VCaP (cell line): ENCODE measurements at regions not wholly inside any gene's neighbourhood (a gene's known extent, or its start where the extent isn't known, plus 50 kb on each side); places are given as distances from the start of the nearest gene placed in this dataset.

ENCODE experiments used
- H3K27ac ChIP-seq: fragments of 450-650 bp; 2 replicates; pipeline ENCODE4 v1.5.1; 2017
- TF ChIP-seq, protein P1 (sequence below): fragments of 450-650 bp; conservative IDR thresholded peaks from 2 replicates; pipeline ENCODE4 v1.5.1; 2017; ENCODE audit warnings: mild to moderate bottlenecking, moderate library complexity

GRCh38 chr14:28121512-28122297 lies 644.9 kb upstream of the FOXG1 start:
- H3K27ac ChIP-seq = no peak overlapping the region
- TF ChIP-seq, protein P1, sequence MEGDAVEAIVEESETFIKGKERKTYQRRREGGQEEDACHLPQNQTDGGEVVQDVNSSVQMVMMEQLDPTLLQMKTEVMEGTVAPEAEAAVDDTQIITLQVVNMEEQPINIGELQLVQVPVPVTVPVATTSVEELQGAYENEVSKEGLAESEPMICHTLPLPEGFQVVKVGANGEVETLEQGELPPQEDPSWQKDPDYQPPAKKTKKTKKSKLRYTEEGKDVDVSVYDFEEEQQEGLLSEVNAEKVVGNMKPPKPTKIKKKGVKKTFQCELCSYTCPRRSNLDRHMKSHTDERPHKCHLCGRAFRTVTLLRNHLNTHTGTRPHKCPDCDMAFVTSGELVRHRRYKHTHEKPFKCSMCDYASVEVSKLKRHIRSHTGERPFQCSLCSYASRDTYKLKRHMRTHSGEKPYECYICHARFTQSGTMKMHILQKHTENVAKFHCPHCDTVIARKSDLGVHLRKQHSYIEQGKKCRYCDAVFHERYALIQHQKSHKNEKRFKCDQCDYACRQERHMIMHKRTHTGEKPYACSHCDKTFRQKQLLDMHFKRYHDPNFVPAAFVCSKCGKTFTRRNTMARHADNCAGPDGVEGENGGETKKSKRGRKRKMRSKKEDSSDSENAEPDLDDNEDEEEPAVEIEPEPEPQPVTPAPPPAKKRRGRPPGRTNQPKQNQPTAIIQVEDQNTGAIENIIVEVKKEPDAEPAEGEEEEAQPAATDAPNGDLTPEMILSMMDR = no peak

- H3K27ac ChIP-seq = no peak overlapping the region
- TF ChIP-seq, protein P1 = no peak
These were observed 635.8 kb upstream of the FOXG1 start for GRCh38 chr14:28130610-28131284.

GRCh38 chr14:28138341-28138740 lies 628.2 kb upstream of the FOXG1 start:
- no peak overlapping the region for H3K27ac ChIP-seq
- TF ChIP-seq, protein P1 = no peak

- TF ChIP-seq, protein P1 = no peak
These were observed 624.9 kb upstream of the FOXG1 start for GRCh38 chr14:28141662-28142061.

DNA sequence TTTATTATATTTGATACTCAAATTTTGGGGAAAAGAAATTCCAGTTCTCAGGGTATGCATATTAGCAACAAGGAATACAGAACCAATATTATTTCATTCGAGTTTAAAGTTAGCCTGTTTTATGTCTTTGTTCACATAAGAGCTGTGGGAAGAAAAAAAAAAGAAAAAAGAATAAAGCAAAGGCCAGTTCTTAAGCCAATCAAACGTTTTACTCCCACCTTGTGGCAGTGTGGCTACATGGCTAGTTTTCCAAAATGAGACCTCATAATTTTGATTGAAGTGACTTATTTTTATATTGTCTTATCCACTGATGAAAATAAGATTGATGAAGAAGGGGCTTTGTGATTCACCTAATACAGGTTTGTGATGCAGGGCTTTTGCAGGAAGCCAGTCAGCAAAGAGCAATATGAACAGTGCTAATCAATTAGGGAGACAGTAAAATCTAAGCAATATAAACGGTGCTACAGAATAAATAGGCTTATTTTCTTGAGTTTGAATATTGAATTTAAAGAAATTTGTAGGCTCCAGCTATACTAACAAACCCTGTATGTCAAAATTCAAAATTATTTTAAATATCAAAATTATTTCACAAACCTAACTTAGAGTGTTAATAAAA lies 624.1 kb upstream of the FOXG1 start:
- H3K27ac ChIP-seq = no peak overlapping the region
- TF ChIP-seq, protein P1 = peak; percentile 29; the same call in 1 of the 2 replicates

More at GRCh38 chr14:28141662-28142061, 624.9 kb upstream of the FOXG1 start:
- no peak overlapping the region for H3K27ac ChIP-seq

DNA sequence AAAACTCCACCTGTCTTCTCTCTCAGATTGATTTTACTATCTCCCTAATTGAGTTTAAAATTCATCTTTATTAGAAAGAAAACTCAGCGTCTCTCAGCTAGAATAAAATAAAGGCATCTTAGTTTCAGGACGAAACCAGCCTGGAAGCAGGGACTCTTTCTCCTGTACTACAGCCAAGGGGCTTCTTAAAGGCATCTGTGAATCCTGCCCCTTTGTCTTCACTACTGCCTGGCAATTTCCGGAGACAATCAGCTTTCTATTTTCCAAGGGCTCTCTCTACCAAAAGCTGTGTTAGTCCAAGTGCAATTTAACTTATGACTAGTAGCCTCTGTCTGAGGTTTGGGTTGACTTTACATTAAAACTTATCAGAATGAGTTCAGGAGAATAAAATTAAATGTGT lies 623.3 kb upstream of the FOXG1 start:
- H3K27ac ChIP-seq = no peak overlapping the region

GRCh38 chr14:28151926-28152325 lies 614.7 kb upstream of the FOXG1 start:
- no peak overlapping the region for H3K27ac ChIP-seq
- TF ChIP-seq, protein P1 = no peak

More for the DNA sequence above, 623.3 kb upstream of the FOXG1 start:
- TF ChIP-seq, protein P1 = no peak
